Ovary (tissue), 3 donors: ENCODE measurements at regions not wholly inside any gene's neighbourhood (a gene's known extent, or its start where the extent isn't known, plus 50 kb on each side); places are given as distances from the start of the nearest gene placed in this dataset.

Source experiments
- POLR2A ChIP-seq: fragments of 450-650 bp; IDR thresholded peaks from one replicate; pipeline ENCODE4 v1.6.1; 2017; ENCODE audit warnings: antibody characterized with exemption, mild to moderate bottlenecking, moderate library complexity
- TF ChIP-seq, protein P1 (sequence below), 3 donors: fragments of 450-650 bp in 2 of 3; fragments of 200-600 bp in 1 of 3; IDR thresholded peaks; one replicate each; pipeline versions ENCODE4 v1.5.1 to v1.8.0; 2016 to 2022; ENCODE audit warnings: antibody characterized with exemption in 3 of 3, mild to moderate bottlenecking in 1 of 3
- donor health status: DM: no; HTN: no; CAD: no.

DNA sequence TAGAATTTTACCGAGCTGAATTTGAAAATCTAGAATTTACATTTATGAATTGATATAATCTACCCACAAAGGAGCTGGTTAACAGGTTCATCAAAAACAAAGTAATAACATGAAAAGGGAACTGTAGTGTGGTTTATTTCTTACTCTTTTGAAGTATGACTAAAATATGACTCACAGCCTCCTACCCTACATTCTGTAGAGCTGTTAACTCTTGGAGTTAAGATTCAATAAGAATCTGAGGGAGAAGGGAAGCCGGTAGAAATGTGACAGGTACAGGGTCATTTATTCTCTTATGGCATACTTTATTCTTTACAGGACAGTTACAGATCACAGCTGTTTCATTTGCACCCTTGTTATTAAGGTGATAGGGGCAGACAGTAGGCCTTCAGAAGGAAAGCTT, 132.2 kb upstream of the FAM47B start:
- TF ChIP-seq POLR2A, result no peak
- TF ChIP-seq, protein P1, sequence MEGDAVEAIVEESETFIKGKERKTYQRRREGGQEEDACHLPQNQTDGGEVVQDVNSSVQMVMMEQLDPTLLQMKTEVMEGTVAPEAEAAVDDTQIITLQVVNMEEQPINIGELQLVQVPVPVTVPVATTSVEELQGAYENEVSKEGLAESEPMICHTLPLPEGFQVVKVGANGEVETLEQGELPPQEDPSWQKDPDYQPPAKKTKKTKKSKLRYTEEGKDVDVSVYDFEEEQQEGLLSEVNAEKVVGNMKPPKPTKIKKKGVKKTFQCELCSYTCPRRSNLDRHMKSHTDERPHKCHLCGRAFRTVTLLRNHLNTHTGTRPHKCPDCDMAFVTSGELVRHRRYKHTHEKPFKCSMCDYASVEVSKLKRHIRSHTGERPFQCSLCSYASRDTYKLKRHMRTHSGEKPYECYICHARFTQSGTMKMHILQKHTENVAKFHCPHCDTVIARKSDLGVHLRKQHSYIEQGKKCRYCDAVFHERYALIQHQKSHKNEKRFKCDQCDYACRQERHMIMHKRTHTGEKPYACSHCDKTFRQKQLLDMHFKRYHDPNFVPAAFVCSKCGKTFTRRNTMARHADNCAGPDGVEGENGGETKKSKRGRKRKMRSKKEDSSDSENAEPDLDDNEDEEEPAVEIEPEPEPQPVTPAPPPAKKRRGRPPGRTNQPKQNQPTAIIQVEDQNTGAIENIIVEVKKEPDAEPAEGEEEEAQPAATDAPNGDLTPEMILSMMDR (IDR thresholded peaks at IDR 0.05), result no peak
